ENCODE measurements at regions not wholly inside any gene's neighbourhood (a gene's known extent, or its start where the extent isn't known, plus 50 kb on each side); places are given as distances from the start of the nearest gene placed in this dataset.

DNA sequence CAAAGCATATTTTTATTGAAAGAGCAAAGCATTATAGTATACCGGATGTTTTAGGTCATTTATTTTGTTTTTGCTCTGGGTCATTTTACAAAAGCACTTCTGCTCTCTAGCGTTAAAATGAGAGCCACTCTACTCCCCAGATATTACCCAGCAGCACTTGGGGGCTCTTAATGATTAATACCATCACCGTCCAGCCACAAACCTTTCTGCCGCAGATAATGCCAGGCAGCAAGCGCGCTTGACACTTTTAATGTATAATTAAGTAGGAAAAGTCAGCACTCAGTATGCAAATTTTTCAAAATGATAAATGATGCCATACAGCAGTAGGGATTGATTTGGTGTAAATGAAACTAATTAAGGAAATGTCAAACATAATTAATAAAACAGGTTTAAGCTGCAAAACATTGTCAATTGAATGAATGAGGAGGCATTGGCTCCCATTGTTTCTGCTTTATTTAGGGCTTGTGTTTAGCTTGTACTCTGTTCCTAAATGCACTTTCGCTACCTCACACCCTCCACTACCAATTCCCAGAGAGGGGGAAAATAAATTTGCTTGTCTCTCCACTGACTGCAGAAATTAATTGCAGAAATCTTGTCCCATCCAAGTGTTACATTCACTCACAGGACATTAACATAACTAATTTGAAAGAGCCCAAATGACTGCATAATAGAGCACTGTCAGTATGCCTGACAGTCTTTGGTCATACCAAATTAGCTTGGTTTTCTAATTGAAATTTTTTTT, 358.8 kb upstream of the ARRDC3 start:
- Mint-ChIP-seq H3K4me3 (no peak overlapping the region), H3K27me3 (no peaks in the 10 kb centered on the region), H3K27ac (no peak overlapping the region), H3K9me3 (ENCODE audit: low read depth) (no peaks in the 10 kb centered on the region), H3K4me1 (no peaks in the 10 kb centered on the region), H3K36me3 (ENCODE audit: low read depth) (no peaks in the 10 kb centered on the region)
- ATAC-seq (no peak), DNase-seq (no peak)
- POLR2A ChIA-PET, result no interaction called here
- intact Hi-C loops (cut with DNase I, micrococcal nuclease), result no loop called here
- CTCF ChIA-PET, result no interaction called here

DNA sequence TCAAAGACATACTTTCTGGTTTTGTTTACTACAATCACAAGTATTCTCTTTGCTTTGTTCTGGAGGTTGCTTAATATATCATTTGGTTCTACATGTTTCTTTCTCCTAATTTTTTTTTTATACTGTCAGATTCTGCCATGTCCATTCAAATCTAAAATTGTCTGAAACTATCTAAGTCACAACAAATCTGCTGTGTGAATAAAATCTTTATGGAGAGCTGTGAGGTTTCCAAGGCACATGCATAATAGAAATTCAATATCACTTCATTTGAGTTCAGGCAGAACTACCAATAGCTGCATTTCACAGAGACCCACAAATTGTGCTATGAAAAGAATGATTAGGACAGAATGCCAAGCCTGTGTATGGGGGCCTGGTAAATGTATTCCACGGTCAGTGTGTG, 346.9 kb upstream of the ARRDC3 start:
- Mint-ChIP-seq H3K9me3 (ENCODE audit: low read depth) (peaks cover 3% of the 10 kb centered on the region), H3K36me3 (ENCODE audit: low read depth) (no peaks in the 10 kb centered on the region), H3K4me1 (no peaks in the 10 kb centered on the region), H3K27ac (no peak overlapping the region), H3K27me3 (no peaks in the 10 kb centered on the region), H3K4me3 (no peak overlapping the region)
- ChIA-PET POLR2A (no interaction called here), CTCF (no interaction called here)
- ATAC-seq, result no peak
- intact Hi-C loops (cut with DNase I, micrococcal nuclease), result no loop called here
- DNase-seq, result no peak

DNA sequence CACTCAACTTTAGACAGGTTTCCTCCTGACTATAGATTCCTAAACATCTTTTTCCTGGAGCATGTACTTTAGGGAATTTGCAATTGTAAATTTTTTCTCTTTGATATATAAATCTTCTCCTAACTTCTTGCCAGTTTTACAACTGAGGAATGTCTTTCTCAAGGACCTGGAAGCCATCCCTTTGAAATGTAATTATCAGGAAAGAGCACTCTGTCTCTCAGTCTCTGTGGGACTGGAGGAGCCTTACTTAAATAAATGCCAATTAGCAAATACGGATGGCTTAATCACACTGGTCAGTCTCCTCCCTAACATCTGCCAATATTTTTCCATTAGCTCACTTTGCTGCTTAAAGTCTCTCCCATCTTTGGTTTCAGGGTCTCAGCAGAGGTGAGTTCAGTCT, 344.3 kb upstream of the ARRDC3 start:
- Mint-ChIP-seq H3K27ac (no peak overlapping the region), H3K36me3 (ENCODE audit: low read depth) (no peaks in the 10 kb centered on the region), H3K4me3 (no peak overlapping the region), H3K4me1 (no peaks in the 10 kb centered on the region), H3K27me3 (no peaks in the 10 kb centered on the region), H3K9me3 (ENCODE audit: low read depth) (peaks cover 3% of the 10 kb centered on the region)
- ATAC-seq, result no peak
- CTCF ChIA-PET, result no interaction called here
- intact Hi-C loops (cut with DNase I, micrococcal nuclease), result no loop called here
- DNase-seq, result no peak
- POLR2A ChIA-PET, result no interaction called here

DNA sequence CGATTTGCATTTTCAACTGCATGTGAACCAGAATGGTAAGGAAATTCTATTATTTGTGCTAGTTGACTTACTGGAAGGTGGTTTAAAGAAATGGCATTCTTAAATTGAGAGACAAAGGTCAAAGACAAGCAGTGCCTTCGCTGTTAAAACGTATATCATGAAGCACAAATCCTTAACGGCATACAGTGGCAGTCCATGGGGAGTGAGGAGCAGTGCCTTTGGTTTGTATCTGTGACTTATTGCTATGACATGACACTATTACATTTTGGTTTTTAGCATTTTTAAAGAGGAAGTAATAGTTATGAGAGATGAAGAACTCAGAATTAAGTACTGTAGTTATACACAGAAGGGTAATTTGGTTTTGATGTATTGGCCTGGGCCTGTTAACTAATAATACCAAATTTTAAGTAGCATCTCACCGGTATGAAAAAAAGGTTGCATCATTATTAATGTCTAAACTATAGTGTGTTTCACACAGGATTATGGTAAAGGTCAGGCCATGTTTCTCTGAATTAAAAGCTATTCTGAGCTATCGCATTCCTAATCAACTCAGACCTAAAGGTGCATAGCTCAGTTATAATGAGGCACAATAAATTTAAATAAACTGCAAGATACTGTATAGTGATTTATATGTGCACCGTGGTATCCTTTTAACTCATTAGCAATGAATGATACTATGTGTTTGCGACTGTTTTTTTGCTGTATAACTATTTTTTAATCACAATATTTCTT, 339.8 kb upstream of the ARRDC3 start:
- no peak for DNase-seq
- Mint-ChIP-seq H3K9me3 (ENCODE audit: low read depth) (peaks cover 1% of the 10 kb centered on the region), H3K27me3 (no peaks in the 10 kb centered on the region), H3K4me3 (no peak overlapping the region), H3K4me1 (no peaks in the 10 kb centered on the region), H3K36me3 (ENCODE audit: low read depth) (no peaks in the 10 kb centered on the region), H3K27ac (no peak overlapping the region)
- ATAC-seq, result no peak
- ChIA-PET POLR2A (no interaction called here), CTCF (no interaction called here)
- intact Hi-C loops (cut with DNase I, micrococcal nuclease), result no loop called here

DNA sequence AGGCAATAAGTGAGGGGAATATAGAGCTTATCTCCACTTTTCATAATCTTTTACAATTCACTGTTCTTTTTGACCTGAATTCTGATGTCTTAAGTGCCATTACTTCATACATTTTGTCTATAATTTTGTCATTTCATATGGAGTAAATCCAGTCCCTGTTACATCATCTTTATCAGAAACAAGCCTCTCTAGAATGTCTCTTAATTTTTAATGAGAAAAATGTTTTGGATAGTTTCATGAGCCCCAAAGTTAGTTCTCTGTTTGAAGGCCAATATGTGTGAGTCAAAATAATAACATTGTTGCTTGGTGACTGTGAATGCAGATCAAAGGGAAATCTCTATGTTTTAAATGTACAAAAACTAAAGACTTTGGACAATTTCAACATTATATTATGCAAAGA, 329.6 kb upstream of the ARRDC3 start:
- POLR2A ChIA-PET, result no interaction called here
- Mint-ChIP-seq H3K9me3 (ENCODE audit: low read depth) (no peaks in the 10 kb centered on the region), H3K36me3 (ENCODE audit: low read depth) (no peaks in the 10 kb centered on the region), H3K4me3 (no peak overlapping the region), H3K27me3 (no peaks in the 10 kb centered on the region), H3K4me1 (no peaks in the 10 kb centered on the region), H3K27ac (no peak overlapping the region)
- intact Hi-C loops (cut with DNase I, micrococcal nuclease), result no loop called here
- DNase-seq, result no peak
- ATAC-seq, result no peak
- CTCF ChIA-PET, result no interaction called here

DNA sequence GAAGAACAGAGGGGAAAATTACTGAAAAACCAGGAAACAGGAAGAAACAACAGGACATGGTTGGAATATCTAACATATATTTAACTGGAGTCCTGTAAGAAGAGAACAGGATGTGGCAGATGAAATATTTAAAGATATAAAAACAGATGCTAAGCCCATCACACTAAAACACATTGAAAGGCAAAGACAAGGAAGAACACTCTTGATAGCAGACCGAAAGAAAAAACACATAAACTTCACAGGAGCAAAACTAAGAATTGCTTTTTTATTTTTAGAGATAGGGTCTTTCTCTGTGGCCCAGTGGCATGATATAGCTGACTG, 324.4 kb upstream of the ARRDC3 start:
- CTCF ChIA-PET, result interaction anchor here (0.6 kb wide), 1 partner anchor 49 kb away, joined by 3 read pairs; no protein-coding TSS in a partner anchor
- no peaks in the 10 kb centered on the region for H3K4me1 Mint-ChIP-seq
- H3K27ac Mint-ChIP-seq, result no peak overlapping the region
- no peak for ATAC-seq
- no peaks in the 10 kb centered on the region for H3K36me3 Mint-ChIP-seq (ENCODE audit: low read depth)
- intact Hi-C loops (cut with DNase I, micrococcal nuclease), result no loop called here
- no peak for DNase-seq
- no peak overlapping the region for H3K4me3 Mint-ChIP-seq
- POLR2A ChIA-PET, result no interaction called here
- no peaks in the 10 kb centered on the region for H3K27me3 Mint-ChIP-seq
- H3K9me3 Mint-ChIP-seq (ENCODE audit: low read depth), result no peaks in the 10 kb centered on the region

DNA sequence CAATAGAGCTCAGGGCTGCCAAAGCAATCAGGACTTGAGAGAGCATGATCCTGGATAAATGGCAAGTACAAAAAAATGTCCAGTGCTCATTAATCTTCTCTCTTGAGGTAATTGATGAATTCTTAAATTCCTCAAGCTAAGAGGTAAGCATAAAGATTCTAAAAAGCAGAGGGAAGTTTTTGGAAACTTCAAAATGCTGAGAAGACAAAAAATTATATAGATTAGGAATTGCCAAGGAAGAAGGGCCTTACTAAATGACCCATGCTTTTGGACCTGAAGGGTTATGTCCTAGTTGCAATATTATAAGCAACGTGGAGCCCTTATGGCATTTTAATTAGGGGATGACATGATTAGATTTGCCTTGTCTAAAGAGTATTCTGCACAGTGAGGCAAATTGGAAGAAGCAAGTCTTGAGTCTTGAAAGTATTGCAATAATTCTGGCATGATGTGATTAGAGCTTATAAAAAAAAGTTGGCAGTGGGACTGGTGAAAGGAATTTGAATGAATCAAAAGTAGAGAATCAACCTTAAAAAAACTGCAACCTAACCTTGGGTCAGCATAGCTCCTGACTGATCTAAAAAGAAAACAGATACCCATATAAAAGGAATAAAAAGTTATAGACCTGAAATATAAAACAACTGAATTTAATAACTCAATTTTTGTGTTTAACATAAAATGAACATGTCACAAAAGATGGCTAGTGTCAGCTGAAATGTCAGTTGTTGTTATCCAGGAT, 323.8 kb upstream of the ARRDC3 start:
- CTCF ChIA-PET, result interaction anchor here (0.6 kb wide), 1 partner anchor 49 kb away, joined by 3 read pairs; no protein-coding TSS in a partner anchor
- intact Hi-C loops (cut with DNase I, micrococcal nuclease), result no loop called here
- Mint-ChIP-seq H3K4me1 (no peaks in the 10 kb centered on the region), H3K27me3 (no peaks in the 10 kb centered on the region), H3K4me3 (no peak overlapping the region), H3K36me3 (ENCODE audit: low read depth) (no peaks in the 10 kb centered on the region), H3K9me3 (ENCODE audit: low read depth) (no peaks in the 10 kb centered on the region), H3K27ac (no peak overlapping the region)
- no peak for DNase-seq
- no peak for ATAC-seq
- POLR2A ChIA-PET, result no interaction called here

DNA sequence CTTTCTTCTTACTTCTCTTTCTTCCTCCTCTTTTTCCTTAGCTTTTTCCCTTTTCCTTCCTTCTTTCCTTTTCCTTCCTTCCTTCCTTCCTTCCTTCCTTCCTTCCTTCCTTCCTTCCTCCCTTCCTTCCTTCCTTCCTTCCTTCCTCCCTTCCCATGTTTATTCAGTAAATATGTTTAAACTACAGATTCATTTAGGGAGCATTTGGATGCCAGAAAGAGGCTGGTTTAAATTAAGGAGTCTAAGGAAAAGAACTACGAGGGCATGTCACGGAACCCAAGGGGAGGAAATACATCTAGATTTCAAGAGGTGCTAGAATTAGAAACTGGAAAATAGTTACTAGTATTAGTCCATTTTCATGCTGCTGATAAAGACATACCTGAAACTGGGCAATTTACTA, 320.0 kb upstream of the ARRDC3 start:
- ChIA-PET POLR2A (no interaction called here), CTCF (interaction anchor here (1.1 kb wide), 1 partner anchor 8 kb away, joined by 3 read pairs; no protein-coding TSS in a partner anchor)
- no peak for ATAC-seq
- Mint-ChIP-seq H3K4me1 (no peaks in the 10 kb centered on the region), H3K27me3 (no peaks in the 10 kb centered on the region), H3K27ac (no peak overlapping the region), H3K4me3 (no peak overlapping the region), H3K9me3 (ENCODE audit: low read depth) (peaks cover 7% of the 10 kb centered on the region), H3K36me3 (ENCODE audit: low read depth) (no peaks in the 10 kb centered on the region)
- intact Hi-C loops (cut with DNase I, micrococcal nuclease), result no loop called here
- DNase-seq, result no peak

DNA sequence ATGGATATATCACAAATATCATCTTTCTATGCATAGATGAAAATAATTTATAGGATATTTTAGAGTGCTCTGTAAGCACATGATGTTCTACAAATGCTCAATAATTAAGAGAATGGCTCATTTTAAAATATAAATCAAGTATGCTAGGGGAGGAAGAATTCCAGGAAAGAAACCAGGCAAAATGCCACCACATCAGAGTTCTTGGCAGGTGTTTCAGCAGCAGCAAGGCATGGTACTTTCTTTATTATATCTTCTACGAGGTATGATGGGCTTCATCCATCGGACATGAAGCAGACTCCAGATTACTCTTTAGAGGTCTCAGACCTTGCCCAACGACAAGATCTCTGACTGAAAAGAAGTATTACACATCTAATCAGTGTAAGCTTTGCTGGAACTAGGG, 316.3 kb upstream of the ARRDC3 start:
- Mint-ChIP-seq H3K27me3 (no peaks in the 10 kb centered on the region), H3K27ac (no peak overlapping the region), H3K4me3 (no peak overlapping the region), H3K36me3 (ENCODE audit: low read depth) (no peaks in the 10 kb centered on the region), H3K9me3 (ENCODE audit: low read depth) (peaks cover 20% of the 10 kb centered on the region), H3K4me1 (no peaks in the 10 kb centered on the region)
- ATAC-seq (no peak), DNase-seq (no peak)
- intact Hi-C loops (cut with DNase I, micrococcal nuclease), result no loop called here
- POLR2A ChIA-PET, result no interaction called here
- CTCF ChIA-PET, result no interaction called here

DNA sequence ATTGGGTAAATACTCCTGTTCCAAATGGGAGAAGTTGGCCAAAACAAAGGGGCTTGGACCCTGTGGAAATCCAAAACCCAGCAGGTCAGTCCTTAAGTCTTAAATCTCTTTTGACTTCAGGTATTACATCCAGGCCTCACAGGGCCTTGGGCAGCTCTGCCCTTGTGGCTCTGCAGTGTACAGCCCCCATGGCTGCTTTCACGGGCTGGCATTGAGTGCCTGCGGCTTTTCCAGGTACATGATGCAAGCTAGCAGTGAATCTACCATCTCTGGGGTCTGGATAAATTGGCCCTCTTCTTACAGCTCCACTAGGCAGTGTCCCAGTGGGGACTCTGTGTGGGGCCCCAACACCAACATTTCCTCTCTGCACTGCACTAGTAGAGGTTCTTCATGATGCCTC, 308.5 kb upstream of the ARRDC3 start:
- Mint-ChIP-seq H3K27ac (no peak overlapping the region), H3K4me3 (no peak overlapping the region), H3K9me3 (ENCODE audit: low read depth) (peaks cover 16% of the 10 kb centered on the region), H3K27me3 (no peaks in the 10 kb centered on the region), H3K36me3 (ENCODE audit: low read depth) (no peaks in the 10 kb centered on the region), H3K4me1 (no peaks in the 10 kb centered on the region)
- DNase-seq (no peak), ATAC-seq (no peak)
- intact Hi-C loops (cut with DNase I, micrococcal nuclease), result no loop called here
- CTCF ChIA-PET, result no interaction called here
- POLR2A ChIA-PET, result no interaction called here

DNA sequence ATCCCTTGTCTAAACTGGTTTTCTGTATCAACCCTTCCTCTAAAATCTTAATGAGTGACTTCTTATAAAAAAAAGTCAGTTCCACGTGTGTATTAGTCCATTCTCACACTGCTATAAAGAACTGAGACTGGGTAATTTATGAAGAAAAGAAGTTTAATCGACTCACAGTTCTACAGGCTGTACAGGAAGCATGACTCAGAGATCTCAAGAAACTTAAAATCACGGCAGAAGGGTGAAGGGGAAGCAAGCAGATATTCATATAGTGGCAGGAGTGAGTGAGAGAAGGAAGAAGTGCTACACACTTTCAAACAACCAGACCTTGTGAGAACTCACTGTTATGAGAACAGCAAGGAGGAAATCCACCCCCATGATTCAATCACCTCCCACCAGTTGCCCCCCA, 307.8 kb upstream of the ARRDC3 start:
- intact Hi-C loops (cut with DNase I, micrococcal nuclease), result no loop called here
- ChIA-PET POLR2A (no interaction called here), CTCF (no interaction called here)
- Mint-ChIP-seq H3K9me3 (ENCODE audit: low read depth) (peaks cover 13% of the 10 kb centered on the region), H3K4me1 (no peaks in the 10 kb centered on the region), H3K27me3 (no peaks in the 10 kb centered on the region), H3K27ac (no peak overlapping the region), H3K36me3 (ENCODE audit: low read depth) (no peaks in the 10 kb centered on the region), H3K4me3 (no peak overlapping the region)
- no peak for DNase-seq
- no peak for ATAC-seq

DNA sequence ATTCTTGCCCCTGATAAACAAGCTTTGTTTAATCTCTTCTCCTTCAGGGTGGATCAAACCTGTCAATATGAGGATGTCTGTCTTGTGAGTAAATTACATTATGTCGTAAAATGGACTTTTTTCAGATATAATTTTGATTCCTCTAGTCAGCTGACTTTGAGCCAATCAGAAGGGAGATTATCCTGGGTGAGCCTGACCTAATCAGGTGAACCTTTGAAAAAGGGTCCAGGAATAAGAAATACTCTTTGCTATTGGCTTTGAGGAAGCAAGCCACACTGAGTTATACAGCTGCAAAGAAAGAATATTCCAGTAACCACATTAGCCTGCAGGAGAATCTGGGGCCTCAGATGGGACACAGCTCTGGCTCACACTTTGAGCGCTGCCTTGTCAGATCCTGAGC, 304.3 kb upstream of the ARRDC3 start:
- intact Hi-C loops (cut with DNase I, micrococcal nuclease), result no loop called here
- no peak for DNase-seq
- Mint-ChIP-seq H3K4me1 (no peaks in the 10 kb centered on the region), H3K27me3 (no peaks in the 10 kb centered on the region), H3K4me3 (no peak overlapping the region), H3K9me3 (ENCODE audit: low read depth) (no peaks in the 10 kb centered on the region), H3K27ac (no peak overlapping the region), H3K36me3 (ENCODE audit: low read depth) (no peaks in the 10 kb centered on the region)
- POLR2A ChIA-PET, result no interaction called here
- CTCF ChIA-PET, result no interaction called here
- ATAC-seq, result no peak

Measured in activated CD4-positive, alpha-beta T cell treated with anti-CD3 and anti-CD28 coated beads for 36 hours (primary cell).